H9 (cell line): ENCODE measurements at regions not wholly inside any gene's neighbourhood (a gene's known extent, or its start where the extent isn't known, plus 50 kb on each side); places are given as distances from the start of the nearest gene placed in this dataset.

Experiments used
- DNase-seq: peaks from one replicate; pipeline ENCODE4 v3.0.0-alpha.2; 2017
- H2AFZ ChIP-seq: one replicate; pipeline ENCODE4 v1.6.1; 2013; ENCODE audit warnings: mild to moderate bottlenecking, low read length, control low read depth, moderate library complexity
- H2AK5ac ChIP-seq: 2 replicates; pipeline ENCODE4 v1.6.1; 2013; ENCODE audit warnings: low read length, control low read depth, mixed read lengths; ENCODE audit not compliant: insufficient read length
- H2BK120ac ChIP-seq: one replicate; pipeline ENCODE4 v1.6.1; 2013; ENCODE audit warnings: low read depth, mild to moderate bottlenecking, low read length, control low read depth, inconsistent platforms; ENCODE audit not compliant: poor library complexity, severe bottlenecking
- H2BK12ac ChIP-seq: 2 replicates; pipeline ENCODE4 v1.6.1; 2013; ENCODE audit warnings: low read length, control low read depth, mixed read lengths, low read depth; ENCODE audit not compliant: insufficient read length
- H2BK15ac ChIP-seq: 2 replicates; pipeline ENCODE4 v1.6.1; 2013; ENCODE audit warnings: low read depth, low read length, control low read depth
- H2BK20ac ChIP-seq: one replicate; pipeline ENCODE4 v1.6.1; 2013; ENCODE audit warnings: low read depth, mild to moderate bottlenecking, low read length, control low read depth, inconsistent platforms; ENCODE audit not compliant: poor library complexity, severe bottlenecking
- H2BK5ac ChIP-seq: 2 replicates; pipeline ENCODE4 v1.6.1; 2013; ENCODE audit warnings: low read length, control low read depth, mixed read lengths; ENCODE audit not compliant: insufficient read length
- H3K14ac ChIP-seq: 2 replicates; pipeline ENCODE4 v1.6.1; 2013; ENCODE audit warnings: low read length, control low read depth; ENCODE audit not compliant: insufficient read depth
- H3K18ac ChIP-seq: 2 replicates; pipeline ENCODE4 v1.6.1; 2013; ENCODE audit warnings: low read depth, mild to moderate bottlenecking, mixed read lengths, low read length, control low read depth; ENCODE audit not compliant: insufficient read length
- H3K23ac ChIP-seq: 2 replicates; pipeline ENCODE4 v1.6.1; 2013; ENCODE audit warnings: low read length, control low read depth, mixed read lengths, low read depth; ENCODE audit not compliant: insufficient read length
- H3K23me2 ChIP-seq: 2 replicates; pipeline ENCODE4 v1.6.1; 2013; ENCODE audit warnings: low read depth, mild to moderate bottlenecking, mixed read lengths, low read length, control low read depth; ENCODE audit not compliant: insufficient read length, poor library complexity, severe bottlenecking
- H3K27ac ChIP-seq: 2 replicates; pipeline ENCODE4 v1.5.1; 2013; ENCODE audit warnings: low read length, control low read depth, mixed read lengths, low read depth; ENCODE audit not compliant: insufficient read length
- H3K27me3 ChIP-seq: 2 replicates; pipeline ENCODE4 v1.6.1; 2013; ENCODE audit warnings: low read length, control low read depth, inconsistent platforms; ENCODE audit not compliant: insufficient read depth
- H3K4ac ChIP-seq: 2 replicates; pipeline ENCODE4 v1.6.1; 2013; ENCODE audit warnings: low read depth, mild to moderate bottlenecking, control low read depth, inconsistent platforms, low read length, moderate library complexity
- H3K4me1 ChIP-seq: 2 replicates; pipeline ENCODE4 v1.6.1; 2013; ENCODE audit warnings: low read length, control low read depth, inconsistent platforms; ENCODE audit not compliant: insufficient read depth
- H3K4me2 ChIP-seq: 2 replicates; pipeline ENCODE4 v1.6.1; 2013; ENCODE audit warnings: low read length, control low read depth, mixed read lengths; ENCODE audit not compliant: insufficient read length, insufficient read depth
- H3K56ac ChIP-seq: 2 replicates; pipeline ENCODE4 v1.6.1; 2013; ENCODE audit warnings: low read depth, mild to moderate bottlenecking, mixed read lengths, low read length, control low read depth; ENCODE audit not compliant: insufficient read length
- H3K79me1 ChIP-seq: 2 replicates; pipeline ENCODE4 v1.6.1; 2013; ENCODE audit warnings: low read depth, mild to moderate bottlenecking, moderate library complexity, low read length, control low read depth, inconsistent platforms; ENCODE audit not compliant: insufficient read depth, poor library complexity, severe bottlenecking
- H3K79me2 ChIP-seq: 2 replicates; pipeline ENCODE4 v1.6.1; 2013; ENCODE audit warnings: low read length, control low read depth, inconsistent platforms; ENCODE audit not compliant: insufficient read depth
- H3K9ac ChIP-seq: 2 replicates; pipeline ENCODE4 v1.6.1; 2013; ENCODE audit warnings: low read length, control low read depth, mixed read lengths; ENCODE audit not compliant: insufficient read length; ENCODE audit errors: extremely low read depth
- H3K9me3 ChIP-seq: one replicate; pipeline ENCODE4 v1.6.1; 2013; ENCODE audit warnings: low read depth, low read length, inconsistent platforms; ENCODE audit not compliant: control insufficient read depth
- H3T11ph ChIP-seq: one replicate; pipeline ENCODE4 v1.6.1; 2013; ENCODE audit warnings: mild to moderate bottlenecking, low read length, control low read depth, inconsistent platforms
- H4K20me1 ChIP-seq: one replicate; pipeline ENCODE4 v1.6.1; 2013; ENCODE audit not compliant: control insufficient read depth, insufficient read length, insufficient read depth
- H4K5ac ChIP-seq: 2 replicates; pipeline ENCODE4 v1.6.1; 2013; ENCODE audit warnings: low read depth, mild to moderate bottlenecking, mixed read lengths, low read length, control low read depth; ENCODE audit not compliant: insufficient read length
- H4K8ac ChIP-seq: replicated peaks from 2 replicates; pipeline ENCODE4 v1.6.1; 2013; ENCODE audit warnings: low read length, control low read depth, mixed read lengths, low read depth; ENCODE audit not compliant: insufficient read length
- H4K91ac ChIP-seq: 2 replicates; pipeline ENCODE4 v1.6.1; 2013; ENCODE audit warnings: low read depth, mild to moderate bottlenecking, moderate library complexity, mixed read lengths, low read length, control low read depth; ENCODE audit not compliant: insufficient read length
- H3K27ac Mint-ChIP-seq, 3 experiments: 2 replicates in 2 of 3; 3 replicates in 1 of 3; pipeline ENCODE4 v1.8.0; 2020 to 2021; ENCODE audit warnings: mixed read lengths in 3 of 3, mild to moderate bottlenecking in 1 of 3, moderate library complexity in 1 of 3
- H3K27me3 Mint-ChIP-seq: 2 replicates; pipeline ENCODE4 v1.8.0; 2021; ENCODE audit warnings: low read depth, mild to moderate bottlenecking, moderate library complexity, mixed read lengths
- H3K36me3 Mint-ChIP-seq, 3 experiments: 2 replicates in 2 of 3; 3 replicates in 1 of 3; pipeline ENCODE4 v1.8.0; 2020 to 2021; ENCODE audit warnings: low read depth in 3 of 3, mixed read lengths in 3 of 3; ENCODE audit not compliant: insufficient read depth in 1 of 3
- H3K4me1 Mint-ChIP-seq, 2 experiments: 2 replicates each; pipeline ENCODE4 v1.8.0; 2020; ENCODE audit warnings: mixed read lengths in 2 of 2
- H3K4me3 Mint-ChIP-seq, 2 experiments: 2 replicates in 1 of 2; 3 replicates in 1 of 2; pipeline ENCODE4 v1.8.0; 2020 to 2021; ENCODE audit warnings: mild to moderate bottlenecking in 2 of 2, mixed read lengths in 2 of 2, moderate library complexity in 1 of 2
- H3K9me3 Mint-ChIP-seq, 2 experiments: 2 replicates in 1 of 2; 3 replicates in 1 of 2; pipeline ENCODE4 v1.8.0; 2020; ENCODE audit warnings: mild to moderate bottlenecking in 2 of 2, mixed read lengths in 2 of 2, moderate library complexity in 1 of 2
- WGBS: extraction: QIAGEN DNeasy Blood & Tissue Kit; methylation state at CpG from one replicate; pipeline ENCODE4 v1.1.7; 2013; ENCODE audit warnings: missing lambda C conversion rate, low lambda C conversion rate, mixed read lengths; ENCODE audit not compliant: insufficient read length; ENCODE audit errors: extremely low coverage; 5-methylcytosine and 5-hydroxymethylcytosine counted together
- TF ChIP-seq, protein P1 (sequence below): fragments of 200-600 bp; sonication (generic); conservative IDR thresholded peaks from 3 replicates; pipeline ENCODE4 v1.8.0; 2021; ENCODE audit warnings: antibody characterized with exemption, mild to moderate bottlenecking

DNA sequence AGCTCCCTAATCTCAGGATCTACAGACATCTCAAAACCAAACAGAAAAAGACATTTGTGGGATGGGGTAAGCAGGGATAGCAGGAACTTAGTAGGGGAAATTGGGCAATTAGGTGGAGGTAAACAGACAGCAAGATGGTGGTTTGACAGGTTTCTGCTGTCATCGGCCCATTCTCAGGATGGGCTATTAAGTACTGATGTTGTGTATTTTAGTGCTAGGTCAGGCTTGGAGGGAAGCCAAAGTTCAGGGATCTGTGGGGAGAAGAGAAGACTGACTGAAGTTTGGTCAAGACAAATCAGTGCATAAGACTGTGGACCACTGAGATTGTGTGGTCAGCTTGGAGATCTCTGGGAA, 96.8 kb upstream of the THUMPD2 start:
- H3T11ph ChIP-seq, result no peak overlapping the region
- H3K18ac ChIP-seq, result no peak overlapping the region
- H3K4me1 Mint-ChIP-seq, result no peaks in the 10 kb centered on the region
- no peaks in the 10 kb centered on the region for H3K4me1 ChIP-seq
- H3K9me3 Mint-ChIP-seq, result peaks cover 3% of the 10 kb centered on the region in 2 experiments; a peak in 3 of 5 replicates
- no peak overlapping the region for H3K4me3 Mint-ChIP-seq
- no peaks in the 10 kb centered on the region for H3K27me3 ChIP-seq
- no CpG with 5 or more reads among the region's 1 CpG for WGBS
- TF ChIP-seq, protein P1, sequence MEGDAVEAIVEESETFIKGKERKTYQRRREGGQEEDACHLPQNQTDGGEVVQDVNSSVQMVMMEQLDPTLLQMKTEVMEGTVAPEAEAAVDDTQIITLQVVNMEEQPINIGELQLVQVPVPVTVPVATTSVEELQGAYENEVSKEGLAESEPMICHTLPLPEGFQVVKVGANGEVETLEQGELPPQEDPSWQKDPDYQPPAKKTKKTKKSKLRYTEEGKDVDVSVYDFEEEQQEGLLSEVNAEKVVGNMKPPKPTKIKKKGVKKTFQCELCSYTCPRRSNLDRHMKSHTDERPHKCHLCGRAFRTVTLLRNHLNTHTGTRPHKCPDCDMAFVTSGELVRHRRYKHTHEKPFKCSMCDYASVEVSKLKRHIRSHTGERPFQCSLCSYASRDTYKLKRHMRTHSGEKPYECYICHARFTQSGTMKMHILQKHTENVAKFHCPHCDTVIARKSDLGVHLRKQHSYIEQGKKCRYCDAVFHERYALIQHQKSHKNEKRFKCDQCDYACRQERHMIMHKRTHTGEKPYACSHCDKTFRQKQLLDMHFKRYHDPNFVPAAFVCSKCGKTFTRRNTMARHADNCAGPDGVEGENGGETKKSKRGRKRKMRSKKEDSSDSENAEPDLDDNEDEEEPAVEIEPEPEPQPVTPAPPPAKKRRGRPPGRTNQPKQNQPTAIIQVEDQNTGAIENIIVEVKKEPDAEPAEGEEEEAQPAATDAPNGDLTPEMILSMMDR, result no peak
- no peak for DNase-seq
- no peak overlapping the region for H3K9ac ChIP-seq
- no peak overlapping the region for H3K14ac ChIP-seq
- H2AK5ac ChIP-seq, result no peak overlapping the region
- H4K20me1 ChIP-seq, result no peaks in the 10 kb centered on the region
- H3K9me3 ChIP-seq, result no peaks in the 10 kb centered on the region
- no peak overlapping the region for H3K4me2 ChIP-seq
- H2BK12ac ChIP-seq, result no peak overlapping the region
- H3K56ac ChIP-seq, result no peak overlapping the region
- no peak overlapping the region for H4K91ac ChIP-seq
- no peak overlapping the region for H2BK120ac ChIP-seq
- no peak overlapping the region for H3K27ac ChIP-seq
- H3K4ac ChIP-seq, result no peak overlapping the region
- H3K27me3 Mint-ChIP-seq, result no peaks in the 10 kb centered on the region
- H2AFZ ChIP-seq, result no peak overlapping the region
- H2BK5ac ChIP-seq, result no peak overlapping the region
- no peaks in the 10 kb centered on the region for H3K79me2 ChIP-seq
- H2BK15ac ChIP-seq, result no peak overlapping the region
- no peak overlapping the region for H3K23ac ChIP-seq
- peaks cover 0 to 2% (median 0%) of the 10 kb centered on the region in 3 experiments; a peak in 1 of 7 replicates for H3K36me3 Mint-ChIP-seq
- H2BK20ac ChIP-seq, result no peak overlapping the region
- H3K23me2 ChIP-seq, result no peaks in the 10 kb centered on the region
- H4K8ac ChIP-seq, result no peak overlapping the region
- H3K27ac Mint-ChIP-seq, result no peak overlapping the region
- H4K5ac ChIP-seq, result no peak overlapping the region
- no peaks in the 10 kb centered on the region for H3K79me1 ChIP-seq
